SIG-M5 treated with dmso at 0.1 percent for 504 hours (cell line): ENCODE measurements at regions not wholly inside any gene's neighbourhood (a gene's known extent, or its start where the extent isn't known, plus 50 kb on each side); places are given as distances from the start of the nearest gene placed in this dataset.
"Not testable (repeated sequence)": the region's sequence is repeated elsewhere in the genome, so short reads cannot be mapped to it uniquely, and the experiment has no call there.

Experiments used
- DNase-seq: peaks from one replicate; lab custom pipeline; 2025; ENCODE audit not compliant: unreplicated experiment; lab: John Stamatoyannopoulos, UW

GRCh38 chr9:13942695-13943094, 371.2 kb downstream of the NFIB start:
- no peak for DNase-seq

- DNase-seq = no peak
These were observed 371.7 kb downstream of the NFIB start for GRCh38 chr9:13942201-13942600.

DNA sequence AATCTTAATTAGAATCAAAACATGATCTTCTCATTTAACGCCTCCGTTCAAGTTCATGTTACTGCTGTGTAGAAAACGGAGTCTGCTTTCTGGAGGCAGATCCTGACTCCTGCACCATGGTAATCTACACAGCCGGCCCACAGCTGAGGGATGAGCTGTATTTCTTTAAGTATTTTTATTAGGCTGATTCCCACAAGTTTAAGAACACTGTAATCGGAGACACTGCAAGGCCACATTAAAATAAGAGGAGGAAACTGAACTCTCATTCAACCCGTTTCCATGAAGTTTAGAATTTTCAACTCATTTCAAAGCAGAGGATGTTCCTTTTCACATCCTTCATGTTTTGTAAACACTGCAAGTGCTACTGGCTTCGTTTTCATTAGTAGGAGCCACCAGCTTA, 372.2 kb downstream of the NFIB start:
- no peak for DNase-seq

DNA sequence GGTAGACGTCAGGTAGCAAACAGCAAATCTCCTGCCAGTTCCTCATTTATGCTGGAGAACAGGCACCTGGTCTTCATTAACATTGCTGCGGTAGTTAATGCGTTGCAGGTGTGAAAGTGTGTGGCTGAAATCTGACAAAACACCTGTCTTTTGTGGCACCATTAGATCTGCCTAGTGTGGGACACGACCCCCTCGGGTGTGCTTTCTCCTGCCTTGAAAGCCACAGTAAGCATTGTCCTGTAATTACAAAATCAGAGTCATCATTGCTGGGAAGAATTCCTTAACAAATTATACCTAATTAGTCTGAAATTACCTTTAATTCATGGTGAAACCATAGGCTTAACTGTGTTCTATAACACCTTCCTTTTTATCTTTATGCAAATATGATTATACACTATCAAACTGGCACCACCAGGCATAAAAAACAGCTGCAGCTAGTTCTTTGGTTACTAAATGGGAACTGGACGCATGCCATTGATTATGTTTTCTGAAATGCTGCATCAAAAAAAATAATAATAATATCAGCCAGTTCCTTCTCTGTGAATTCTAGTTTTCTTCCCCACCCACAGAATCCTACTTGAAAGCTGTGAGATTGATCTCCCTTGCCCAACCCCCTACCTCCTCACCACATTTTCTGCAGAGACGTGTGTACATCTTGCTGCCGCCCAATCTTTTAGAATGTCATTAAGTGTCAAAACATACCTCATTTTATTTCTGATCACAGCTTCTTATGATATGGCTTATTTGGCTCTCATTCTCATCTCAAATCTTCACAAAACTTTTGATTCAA, 374.0 kb downstream of the NFIB start:
- no peak for DNase-seq

DNA sequence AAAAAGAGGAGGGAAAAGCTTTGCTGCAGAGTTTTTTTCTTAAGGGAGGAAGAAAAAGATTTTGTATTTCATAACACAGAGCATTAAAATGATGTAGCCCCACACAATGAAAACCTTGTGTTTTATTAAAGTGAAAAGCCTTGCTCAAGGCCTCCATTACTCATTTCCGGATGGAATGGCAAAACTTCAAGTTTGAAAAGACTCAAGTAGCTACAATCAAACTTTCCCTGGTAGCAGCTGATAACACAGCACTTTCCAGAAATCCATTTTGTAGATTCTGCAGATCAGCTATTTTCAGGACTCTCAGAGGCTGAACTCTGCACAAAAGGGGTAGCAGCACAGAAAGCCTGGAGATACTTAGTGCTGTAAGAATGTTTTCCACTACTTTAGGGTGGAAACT, 374.8 kb downstream of the NFIB start:
- no peak for DNase-seq

DNA sequence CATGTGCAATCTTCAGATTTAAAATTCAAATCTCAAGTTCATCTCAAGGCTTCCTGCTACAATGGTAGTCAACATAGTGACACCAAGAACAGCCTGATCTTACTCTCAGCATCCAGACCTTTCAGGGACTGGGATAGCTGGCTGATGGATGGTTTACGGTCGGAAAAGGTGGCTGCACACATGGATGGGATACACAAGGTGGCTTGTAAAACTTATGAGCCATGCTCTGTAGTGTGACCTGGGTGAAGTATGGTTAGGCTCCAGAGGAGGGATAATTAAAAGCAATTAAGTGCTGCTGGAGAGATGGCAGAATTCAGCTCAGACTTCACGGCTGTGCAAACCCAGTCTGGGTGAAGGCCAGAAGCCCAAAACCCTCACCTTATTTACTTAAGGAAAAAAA, 379.5 kb downstream of the NFIB start:
- DNase-seq = no peak

DNA sequence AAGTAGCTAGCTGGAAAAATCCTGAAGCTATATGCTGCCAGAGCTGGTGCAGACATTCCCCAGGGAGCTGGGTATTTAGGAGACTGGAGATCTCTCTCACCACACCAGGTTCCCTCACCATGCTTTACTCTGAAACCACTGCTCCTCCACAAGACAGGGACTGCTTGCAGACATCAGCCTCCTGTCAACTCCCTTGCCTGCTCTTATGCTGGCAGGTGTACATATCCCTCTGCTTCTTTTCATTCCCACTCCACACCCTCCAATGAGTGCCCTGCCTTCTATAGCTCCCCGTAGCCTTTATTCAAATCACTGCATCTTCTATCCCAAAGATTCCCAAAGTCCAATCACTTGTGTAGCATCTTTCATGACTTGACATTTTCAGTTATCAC, 380.7 kb downstream of the NFIB start:
- DNase-seq = no peak

- no peak for DNase-seq
These were observed 381.2 kb downstream of the NFIB start for GRCh38 chr9:13932528-13933267.

- no peak for DNase-seq
These were observed 384.9 kb downstream of the NFIB start for GRCh38 chr9:13929013-13929412.

DNA sequence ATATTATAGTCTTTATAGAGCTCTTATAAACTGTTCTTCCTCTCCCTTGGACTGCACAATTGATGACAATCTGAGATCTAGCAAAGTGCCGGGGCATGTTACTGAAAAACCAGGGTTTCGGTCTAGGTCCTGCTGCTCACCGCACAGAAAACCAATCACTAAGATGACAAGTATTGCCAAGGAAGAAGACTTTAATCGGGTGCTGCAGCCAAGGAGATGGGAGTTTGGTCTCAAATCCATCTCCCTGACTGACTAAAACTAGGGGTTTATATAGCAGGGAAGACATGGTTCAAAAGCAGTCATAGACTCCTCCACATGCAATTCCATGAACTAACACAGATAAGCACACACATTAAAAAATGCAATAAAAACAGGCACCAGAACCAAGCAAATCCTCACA, 390.6 kb downstream of the NFIB start:
- no peak for DNase-seq

GRCh38 chr9:13920557-13920956, 393.4 kb downstream of the NFIB start:
- no peak for DNase-seq

- no peak for DNase-seq
These were observed 394.5 kb downstream of the NFIB start for GRCh38 chr9:13919401-13919800.

GRCh38 chr9:13917534-13917933, 396.4 kb downstream of the NFIB start:
- DNase-seq = no peak

DNA sequence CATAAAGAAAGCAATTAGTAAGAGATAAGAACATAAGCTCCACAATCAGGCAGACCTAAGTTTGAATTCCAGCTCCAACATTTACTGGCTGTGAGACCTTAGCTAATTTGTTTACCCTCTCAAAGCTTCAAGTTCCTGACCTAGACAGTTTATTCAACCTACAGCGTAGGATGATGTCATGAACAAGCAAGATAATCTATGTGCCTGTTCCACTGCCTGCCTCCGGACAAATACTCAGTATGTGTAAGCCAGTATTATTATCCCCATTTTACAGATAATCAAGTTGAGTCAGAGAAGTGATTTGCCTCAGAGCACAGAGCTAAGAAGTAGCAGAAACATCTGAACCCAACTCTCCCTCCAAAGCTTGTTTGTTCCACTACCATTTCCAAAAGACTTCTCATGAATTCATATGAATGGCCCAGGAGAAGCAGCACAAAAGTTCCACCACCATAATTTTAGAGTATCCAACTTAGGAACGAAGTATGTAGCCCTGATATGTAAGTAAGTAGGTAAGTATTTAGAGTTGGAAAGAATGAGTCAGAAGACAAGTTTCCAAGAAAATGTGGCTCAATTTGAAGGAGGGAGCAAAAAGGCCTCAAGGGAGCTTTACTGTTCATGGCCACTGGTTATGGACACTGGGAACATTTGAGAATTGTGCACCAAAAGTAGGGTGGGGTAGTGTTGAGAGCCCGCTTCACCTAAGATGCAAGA, 398.2 kb downstream of the NFIB start:
- no peak for DNase-seq

DNA sequence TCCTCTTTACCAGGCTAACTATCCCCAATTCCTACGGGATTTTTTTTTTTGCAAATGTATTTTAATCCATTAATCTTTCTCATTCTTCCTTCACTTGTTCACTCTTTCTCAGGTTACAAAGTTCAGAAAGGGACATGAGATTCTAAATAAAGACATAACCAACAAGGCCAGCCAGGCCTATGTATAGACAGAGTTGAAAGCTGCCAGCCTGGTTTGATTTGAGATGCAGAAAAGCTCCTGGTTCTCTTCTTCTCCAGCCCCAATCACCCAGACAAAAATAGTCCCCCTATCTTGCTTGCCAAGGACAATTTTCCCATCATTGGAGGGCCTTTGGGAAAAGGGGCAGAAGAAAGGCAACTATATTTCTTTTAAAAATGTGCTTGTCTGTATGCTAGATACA, 398.8 kb downstream of the NFIB start:
- DNase-seq = no peak

- no peak for DNase-seq
These were observed 402.5 kb downstream of the NFIB start for GRCh38 chr9:13911473-13911872.

- DNase-seq = not testable (repeated sequence)
These were observed 406.1 kb downstream of the NFIB start for GRCh38 chr9:13907842-13908241.

GRCh38 chr9:13904746-13905145, 409.2 kb downstream of the NFIB start:
- no peak for DNase-seq

GRCh38 chr9:13904311-13904710, 409.6 kb downstream of the NFIB start:
- DNase-seq = no peak

DNA sequence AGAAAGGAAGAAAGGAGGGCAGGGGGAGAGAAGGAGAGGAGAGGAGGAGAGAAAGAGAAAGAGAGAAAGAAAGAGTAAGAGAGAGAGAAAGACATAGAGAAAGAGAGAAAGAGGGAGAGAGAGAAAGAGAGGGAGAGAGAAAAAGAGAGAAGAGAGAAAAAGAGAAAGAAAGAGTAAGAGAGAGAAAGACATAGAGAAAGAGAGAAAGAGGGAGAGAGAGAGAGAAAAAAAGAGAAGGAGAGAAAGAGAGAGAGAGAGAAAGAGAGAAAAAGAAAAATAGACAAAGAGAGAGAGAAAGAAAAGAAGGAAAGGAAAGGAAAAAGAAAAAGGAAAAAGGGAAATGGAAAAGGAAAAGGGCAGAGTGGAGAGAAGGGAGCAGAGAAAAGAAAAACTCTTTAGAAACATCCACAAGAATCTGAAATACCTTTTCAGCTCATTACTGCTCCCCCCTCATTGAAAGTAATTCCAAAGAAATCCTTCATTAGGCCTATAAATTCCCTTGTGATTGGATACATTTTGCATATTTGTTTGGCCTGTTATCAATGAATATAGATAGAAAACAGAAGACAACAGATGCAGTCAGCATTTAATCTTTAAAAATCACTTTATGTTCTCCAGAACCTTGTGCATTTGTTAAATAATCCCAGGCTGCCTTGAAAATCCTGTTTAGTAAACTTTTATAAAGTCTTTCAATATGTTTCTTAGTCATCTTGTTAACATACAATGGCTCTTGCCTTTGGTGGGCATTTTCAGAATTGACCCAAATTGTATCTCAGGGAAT, 411.5 kb downstream of the NFIB start:
- no peak for DNase-seq

GRCh38 chr9:13901176-13901575, 412.8 kb downstream of the NFIB start:
- DNase-seq = no peak
